GM21515 (cell line): ENCODE measurements at regions not wholly inside any gene's neighbourhood (a gene's known extent, or its start where the extent isn't known, plus 50 kb on each side); places are given as distances from the start of the nearest gene placed in this dataset.
A peak's percentile ranks its signal among the peaks of the same experiment; 100 is the strongest.

Experiments
- ATAC-seq: cut with Tn5 transposase; IDR thresholded peaks from one replicate; pipeline ENCODE4 v1.9.1; 2021; ENCODE audit not compliant: unreplicated experiment

DNA sequence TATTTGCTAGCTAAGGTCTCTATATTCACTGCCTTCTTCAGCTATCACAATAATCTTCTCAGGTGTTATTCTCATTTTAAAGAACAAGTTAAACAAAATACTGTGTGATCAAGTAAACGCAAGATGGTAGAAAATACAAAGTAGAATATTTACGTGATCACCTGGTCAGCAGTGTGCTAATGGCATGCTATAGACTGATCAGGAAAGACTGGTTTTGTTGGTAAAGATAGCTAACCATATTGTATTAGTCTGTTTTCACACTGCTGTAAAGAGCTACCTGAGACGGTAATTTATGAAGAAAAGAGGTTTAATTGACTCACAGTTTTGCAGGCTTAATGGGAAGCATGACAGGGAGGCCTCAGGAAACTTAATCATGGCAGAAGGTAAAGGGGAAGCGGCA lies 50.4 kb downstream of the ZBTB38 start:
- no peak for ATAC-seq

- ATAC-seq, result no peak
These were observed 51.6 kb downstream of the ZBTB38 start for GRCh38 chr3:141419946-141420345.

DNA sequence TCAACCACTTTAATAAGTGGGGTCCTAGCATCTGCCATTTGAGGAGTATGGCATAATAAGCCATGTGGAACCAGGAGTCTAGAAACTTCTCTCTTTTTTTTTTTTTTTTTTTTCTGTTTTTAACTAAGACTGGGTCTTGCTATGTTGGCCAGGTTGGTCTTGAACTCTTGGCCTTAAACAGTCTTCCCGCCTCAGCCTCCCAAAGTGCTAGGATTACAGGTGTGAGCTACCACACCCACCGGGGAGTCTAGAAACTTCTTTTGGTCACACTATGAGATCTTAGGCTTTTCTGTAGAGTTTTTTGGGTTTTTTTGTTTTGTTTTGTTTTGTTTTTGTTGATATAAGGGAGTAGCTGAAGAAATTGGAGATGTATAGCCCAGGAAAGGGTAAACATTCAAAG lies 52.9 kb downstream of the ZBTB38 start:
- ATAC-seq, result no peak

GRCh38 chr3:141421639-141422319 lies 53.5 kb downstream of the ZBTB38 start:
- no peak for ATAC-seq

GRCh38 chr3:141422961-141423582 lies 54.8 kb downstream of the ZBTB38 start:
- ATAC-seq, result no peak

DNA sequence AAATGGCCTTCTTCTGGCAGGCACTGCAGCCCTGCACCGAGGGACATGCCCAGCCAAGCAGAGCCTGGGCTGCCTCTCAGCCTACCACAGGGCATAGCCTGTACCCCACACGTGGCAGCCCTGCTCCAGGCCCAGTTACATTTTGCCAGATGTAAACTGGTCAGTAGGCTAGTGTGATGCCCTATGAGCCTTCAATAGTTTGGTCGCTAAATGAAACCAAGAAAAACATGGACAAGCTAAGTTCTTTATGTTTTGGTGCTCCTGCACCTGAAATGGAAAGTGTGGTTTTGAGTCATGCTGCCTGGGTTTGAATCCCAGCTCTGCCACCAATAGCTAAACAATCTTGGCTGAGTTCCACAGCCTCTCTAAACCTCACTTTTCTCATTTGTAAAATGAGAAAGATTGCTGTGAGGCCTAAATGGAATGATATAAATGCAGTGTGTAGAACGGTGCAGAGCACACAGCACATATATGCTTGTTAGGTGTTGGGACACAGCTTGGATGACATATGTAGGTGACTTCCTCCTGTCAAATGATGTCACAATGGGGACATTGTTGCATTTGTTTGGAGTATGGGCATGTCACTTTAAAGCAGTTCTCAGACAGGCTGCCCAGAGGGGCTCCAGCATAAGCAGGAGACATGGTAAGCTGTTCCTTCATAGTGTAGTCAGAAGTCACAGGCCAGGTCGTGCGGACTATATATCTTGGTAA lies 57.4 kb downstream of the ZBTB38 start:
- ATAC-seq, result no peak

GRCh38 chr3:141426404-141427034 lies 58.2 kb downstream of the ZBTB38 start:
- no peak for ATAC-seq

DNA sequence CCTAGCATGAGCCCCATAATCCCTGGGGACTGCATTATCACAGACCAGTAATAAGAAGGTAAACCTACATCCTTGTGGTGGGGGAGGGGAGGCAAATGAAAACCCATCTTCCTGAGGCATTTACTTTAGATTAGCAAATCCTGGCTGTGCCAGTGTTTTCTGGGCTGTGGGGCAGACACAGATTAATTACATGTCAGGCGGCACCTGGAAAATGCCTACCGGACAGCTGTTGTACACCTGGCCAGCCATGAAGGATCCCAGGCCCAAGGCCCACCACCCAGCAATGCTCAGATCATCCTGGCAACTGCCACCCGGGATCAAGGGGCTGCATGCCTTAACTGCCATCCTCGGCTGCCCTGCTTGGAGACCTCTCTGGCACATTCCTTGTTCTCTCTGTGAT lies 59.1 kb upstream of the RASA2 start:
- ATAC-seq, result no peak

GRCh38 chr3:141429371-141430035 lies 57.3 kb upstream of the RASA2 start:
- ATAC-seq, result no peak

GRCh38 chr3:141430316-141430715 lies 56.5 kb upstream of the RASA2 start:
- no peak for ATAC-seq

DNA sequence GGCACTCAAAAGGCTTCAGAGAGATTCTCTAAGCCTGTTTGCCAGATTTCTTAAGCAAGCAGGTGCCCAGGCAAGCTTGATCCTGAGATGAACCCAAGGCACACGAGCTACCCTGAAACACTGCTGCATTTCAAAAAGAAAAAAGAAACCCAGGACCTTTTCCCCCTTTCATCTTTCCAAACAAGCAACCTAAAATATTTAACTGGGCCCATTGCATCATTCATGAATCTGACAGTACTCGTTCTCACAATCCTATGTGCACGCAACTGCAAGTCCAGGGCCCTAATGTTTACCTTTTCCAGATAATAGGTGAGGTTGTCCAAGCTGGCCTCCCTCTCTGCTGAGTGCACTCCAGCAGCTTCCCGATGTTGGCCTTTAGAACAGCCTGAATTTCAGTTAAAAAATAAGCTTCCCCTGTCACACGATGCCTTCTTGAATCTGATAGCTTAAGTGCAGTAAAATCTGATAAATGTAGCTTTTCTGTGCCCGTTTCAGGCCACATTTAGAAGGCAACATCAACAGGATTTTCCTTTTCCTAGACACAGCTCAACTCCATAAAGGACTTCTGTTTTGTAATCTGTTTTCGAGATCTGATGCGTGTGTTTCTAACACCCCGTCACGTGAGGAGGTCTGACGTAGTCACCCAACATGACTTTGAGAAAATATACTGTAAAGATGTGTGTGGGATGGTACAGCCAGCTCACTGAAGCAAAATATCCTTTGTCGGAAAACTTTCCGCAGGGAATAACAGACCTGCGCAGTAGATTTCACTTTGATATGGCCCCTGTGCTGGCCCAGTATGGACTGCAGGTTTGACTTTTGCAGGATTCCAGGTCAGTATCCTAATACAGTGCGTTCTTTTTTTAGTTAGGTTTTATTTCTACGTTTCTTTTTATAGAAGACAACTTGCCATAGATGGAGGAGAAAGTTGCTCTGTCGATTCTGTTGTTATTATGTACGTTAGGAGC lies 55.1 kb upstream of the RASA2 start:
- ATAC-seq, result no peak

GRCh38 chr3:141432904-141433303 lies 53.9 kb upstream of the RASA2 start:
- ATAC-seq, result no peak

DNA sequence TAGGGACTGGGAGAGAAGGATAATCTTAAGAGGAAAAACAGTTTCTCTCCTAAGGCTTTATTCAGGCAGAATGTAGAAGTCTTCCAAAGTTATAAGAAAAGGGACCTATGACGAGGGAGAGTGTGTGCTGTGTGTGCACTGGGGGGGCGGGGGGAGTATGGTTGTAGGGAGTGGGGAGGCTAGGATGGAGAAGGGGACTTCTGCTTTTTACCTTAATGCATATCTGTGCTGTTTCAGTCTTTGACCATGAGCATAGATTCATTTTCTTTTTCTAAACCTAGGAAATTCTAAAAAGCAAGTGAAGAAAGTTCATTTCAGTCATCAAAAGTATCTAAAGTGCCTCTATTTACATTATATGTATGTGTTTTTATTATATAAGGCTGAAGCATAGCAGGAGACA lies 52.6 kb upstream of the RASA2 start:
- ATAC-seq, result peak; percentile 51

GRCh38 chr3:141436180-141436579 lies 50.6 kb upstream of the RASA2 start:
- no peak for ATAC-seq
